AG04450 (cell line): ENCODE measurements at regions not wholly inside any gene's neighbourhood (a gene's known extent, or its start where the extent isn't known, plus 50 kb on each side); places are given as distances from the start of the nearest gene placed in this dataset.
"Not testable (repeated sequence)": the region's sequence is repeated elsewhere in the genome, so short reads cannot be mapped to it uniquely, and the experiment has no call there.

Experiments used
- CTCF ChIA-PET: fragments of 300-600, 350-600 bp; formaldehyde crosslinking; extraction: SDS; loops from one replicate; lab custom pipeline; 2022; ENCODE audit warnings: antibody characterized with exemption, inconsistent platforms; lab: Charles Lee
- POLR2A ChIA-PET: fragments of 350-600 bp; formaldehyde crosslinking; extraction: SDS; loops from one replicate; lab custom pipeline; 2021; ENCODE audit warnings: antibody characterized with exemption, inconsistent platforms; lab: Yijun Ruan, JAX
- DNase-seq: peaks from one replicate; pipeline ENCODE4 v3.0.0-alpha.2; 2011; ENCODE audit warnings: low read depth, low spot score
- H3K27ac ChIP-seq: one replicate; pipeline ENCODE4 v1.5.1; 2012; ENCODE audit warnings: low read depth, low read length, control low read depth
- H3K27me3 ChIP-seq: one replicate; pipeline ENCODE4 v1.6.0; 2012; ENCODE audit warnings: low read length; ENCODE audit not compliant: control insufficient read depth, insufficient read depth
- H3K4me3 ChIP-seq: 2 replicates; pipeline ENCODE4 v1.5.1; 2011; ENCODE audit warnings: mild to moderate bottlenecking, low read depth, low read length, control low read depth
- H3K9me3 ChIP-seq: 2 replicates; pipeline ENCODE4 v1.5.1; 2012; ENCODE audit warnings: low read length; ENCODE audit not compliant: control insufficient read depth, insufficient read depth
- CTCF ChIP-seq: IDR thresholded peaks from 2 replicates; pipeline ENCODE4 v1.5.1; 2011; ENCODE audit warnings: low read depth, low read length, control low read depth, inconsistent platforms

- no peak for TF ChIP-seq CTCF
- POLR2A ChIA-PET, result no interaction called here
- CTCF ChIA-PET, result no interaction called here
- no peak for DNase-seq
- H3K27ac ChIP-seq, result no peak overlapping the region
- no peaks in the 10 kb centered on the region for H3K27me3 ChIP-seq
- H3K4me3 ChIP-seq, result no peak overlapping the region
- H3K9me3 ChIP-seq, result no peaks in the 10 kb centered on the region
Measured at GRCh38 chr3:40754994-40755393, 230.2 kb downstream of the ZNF621 start.

- POLR2A ChIA-PET, result no interaction called here
- no peak overlapping the region for H3K27ac ChIP-seq
- DNase-seq, result no peak
- H3K9me3 ChIP-seq, result no peaks in the 10 kb centered on the region
- CTCF ChIA-PET, result no interaction called here
- no peak for TF ChIP-seq CTCF
- no peaks in the 10 kb centered on the region for H3K27me3 ChIP-seq
- no peak overlapping the region for H3K4me3 ChIP-seq
Measured at GRCh38 chr3:40756500-40756899, 231.7 kb downstream of the ZNF621 start.

- DNase-seq, CTCF ChIA-PET, H3K27me3 ChIP-seq, H3K9me3 ChIP-seq, H3K27ac ChIP-seq, H3K4me3 ChIP-seq, POLR2A ChIA-PET: not testable (repeated sequence)
Measured at GRCh38 chr3:40762771-40763170, 238.0 kb downstream of the ZNF621 start.

GRCh38 chr3:40763807-40764206 lies 239.0 kb downstream of the ZNF621 start:
- CTCF ChIA-PET, result no interaction called here
- no peaks in the 10 kb centered on the region for H3K9me3 ChIP-seq
- no peak overlapping the region for H3K27ac ChIP-seq
- POLR2A ChIA-PET, result no interaction called here
- H3K4me3 ChIP-seq, result no peak overlapping the region
- no peak for DNase-seq
- no peaks in the 10 kb centered on the region for H3K27me3 ChIP-seq
- TF ChIP-seq CTCF, result no peak

GRCh38 chr3:40764747-40765146 lies 240.0 kb downstream of the ZNF621 start:
- Histone ChIP-seq H3K9me3 (no peaks in the 10 kb centered on the region; the same call in 1 of the 2 replicates), H3K4me3 (no peak overlapping the region), H3K27ac (no peak overlapping the region), H3K27me3 (no peaks in the 10 kb centered on the region)
- ChIA-PET CTCF (no interaction called here), POLR2A (no interaction called here)
- TF ChIP-seq CTCF, result no peak
- DNase-seq, result no peak

- no peak for TF ChIP-seq CTCF
- ChIA-PET CTCF (no interaction called here), POLR2A (no interaction called here)
- DNase-seq, result no peak
- no peak overlapping the region for H3K4me3 ChIP-seq
- H3K27me3 ChIP-seq, result no peaks in the 10 kb centered on the region
- H3K27ac ChIP-seq, result no peak overlapping the region
- H3K9me3 ChIP-seq, result no peaks in the 10 kb centered on the region; the same call in 1 of the 2 replicates
Measured at GRCh38 chr3:40765884-40766283, 241.1 kb downstream of the ZNF621 start.
